ENCODE measurements at regions not wholly inside any gene's neighbourhood (a gene's known extent, or its start where the extent isn't known, plus 50 kb on each side); places are given as distances from the start of the nearest gene placed in this dataset.

- in situ Hi-C loops (cut with HindIII; ENCODE audit: low pct_unique_long_range_greater_than_20kb, low sequenced_read_pairs), result no loop called here
- no peak for DNase-seq (ENCODE audit: low read depth, low spot score)
Measured at GRCh38 chr14:75333606-75334548, 55.2 kb downstream of the FOS start.

DNA sequence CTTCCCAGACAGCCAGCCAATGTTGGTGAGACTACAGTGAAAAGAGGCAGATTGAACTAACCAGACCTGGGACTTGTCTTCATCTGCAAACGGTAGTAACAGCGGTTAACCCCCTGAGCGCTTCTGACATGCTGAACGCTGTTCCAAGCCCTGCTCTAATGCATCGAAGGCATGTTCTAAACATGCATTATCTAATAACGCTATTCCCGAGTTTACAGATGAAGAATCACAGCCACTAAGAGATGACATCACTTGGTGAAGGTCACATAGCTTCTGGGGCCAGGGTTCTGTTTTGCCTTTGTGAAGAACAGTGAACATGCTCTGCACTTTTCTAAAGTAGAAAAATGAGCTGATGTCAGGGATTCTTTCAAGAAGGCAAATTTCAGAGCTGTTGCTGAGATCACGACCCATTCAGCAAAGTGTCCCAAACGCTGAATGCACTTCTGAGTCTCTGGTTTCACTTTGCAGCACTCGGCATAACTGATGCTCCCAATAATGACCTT is 56.0 kb downstream of the FOS start:
- in situ Hi-C loops (cut with HindIII; ENCODE audit: low pct_unique_long_range_greater_than_20kb, low sequenced_read_pairs), result no loop called here
- DNase-seq (ENCODE audit: low read depth, low spot score), result no peak

- in situ Hi-C loops (cut with HindIII; ENCODE audit: low pct_unique_long_range_greater_than_20kb, low sequenced_read_pairs), result no loop called here
- DNase-seq (ENCODE audit: low read depth, low spot score), result peak; percentile 67
Measured at GRCh38 chr14:75335571-75335970, 56.9 kb downstream of the FOS start.

- no peak for DNase-seq (ENCODE audit: low read depth, low spot score)
- in situ Hi-C loops (cut with HindIII; ENCODE audit: low pct_unique_long_range_greater_than_20kb, low sequenced_read_pairs), result no loop called here
Measured at GRCh38 chr14:75338398-75338797, 59.8 kb downstream of the FOS start.

GRCh38 chr14:75339059-75339458 is 60.4 kb downstream of the FOS start:
- DNase-seq (ENCODE audit: low read depth, low spot score), result no peak
- in situ Hi-C loops (cut with HindIII; ENCODE audit: low pct_unique_long_range_greater_than_20kb, low sequenced_read_pairs), result no loop called here

DNA sequence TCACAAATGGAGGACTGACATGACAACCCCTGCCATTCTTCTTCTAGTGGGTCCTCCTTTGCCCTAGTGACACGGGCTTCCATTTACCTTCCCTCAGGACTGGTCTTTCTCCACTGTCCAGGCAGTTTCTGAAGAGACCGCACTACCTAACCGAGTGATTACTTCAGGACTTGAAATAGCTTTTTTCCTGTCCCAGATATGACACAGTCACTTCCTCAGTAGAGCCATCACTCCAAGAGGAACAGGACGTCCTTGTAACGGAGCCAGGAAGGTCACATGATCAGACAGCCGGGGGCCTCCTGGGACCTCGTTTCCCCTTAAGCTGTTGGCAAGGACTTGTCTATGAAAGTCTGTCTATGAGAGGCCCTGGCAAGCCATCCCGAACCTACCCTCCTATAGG is 62.3 kb downstream of the FOS start:
- DNase-seq (ENCODE audit: low read depth, low spot score), result no peak
- in situ Hi-C loops (cut with HindIII; ENCODE audit: low pct_unique_long_range_greater_than_20kb, low sequenced_read_pairs), result no loop called here

GRCh38 chr14:75341620-75342019 is 63.0 kb downstream of the FOS start:
- in situ Hi-C loops (cut with HindIII; ENCODE audit: low pct_unique_long_range_greater_than_20kb, low sequenced_read_pairs), result no loop called here
- DNase-seq (ENCODE audit: low read depth, low spot score), result no peak

DNA sequence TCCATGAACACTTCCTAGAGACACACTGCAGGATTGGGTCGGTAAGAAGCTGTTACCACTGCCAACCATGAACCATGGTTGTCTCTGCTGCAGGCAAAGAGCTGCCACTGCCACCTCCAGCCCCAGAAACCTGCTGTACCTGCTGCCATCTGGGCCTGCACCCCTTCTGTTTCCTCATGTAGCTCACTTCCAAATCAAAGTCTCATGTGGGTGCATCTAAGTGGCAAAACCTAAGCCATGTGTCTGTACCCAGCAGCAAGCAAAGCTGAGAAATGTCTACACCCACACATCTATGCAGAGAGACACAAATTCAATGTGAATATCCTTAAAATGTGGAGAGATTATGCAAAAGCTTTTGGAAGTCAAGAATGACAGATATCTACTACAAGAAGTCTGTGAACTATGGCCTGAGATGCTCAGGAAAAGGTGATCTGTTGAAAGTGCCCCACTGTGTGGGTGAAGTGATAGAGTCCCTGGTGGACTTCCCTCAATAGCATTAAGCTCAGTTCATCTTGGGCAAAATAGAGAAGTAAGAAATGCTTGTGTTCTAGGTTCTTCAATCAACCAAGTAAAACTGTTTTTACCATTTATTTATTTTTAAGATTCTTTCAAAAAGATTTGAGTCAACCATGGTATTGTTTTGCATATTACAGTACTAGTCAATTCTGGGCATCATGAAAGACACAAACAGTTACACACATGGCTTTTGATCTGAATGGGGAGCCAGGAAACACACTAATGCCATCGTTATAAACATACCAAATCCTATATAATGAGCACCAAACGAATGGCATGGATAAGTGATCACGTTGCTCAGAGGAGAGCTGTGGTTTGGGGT is 64.4 kb downstream of the FOS start:
- no peak for DNase-seq (ENCODE audit: low read depth, low spot score)
- in situ Hi-C loops (cut with HindIII; ENCODE audit: low pct_unique_long_range_greater_than_20kb, low sequenced_read_pairs), result no loop called here

DNA sequence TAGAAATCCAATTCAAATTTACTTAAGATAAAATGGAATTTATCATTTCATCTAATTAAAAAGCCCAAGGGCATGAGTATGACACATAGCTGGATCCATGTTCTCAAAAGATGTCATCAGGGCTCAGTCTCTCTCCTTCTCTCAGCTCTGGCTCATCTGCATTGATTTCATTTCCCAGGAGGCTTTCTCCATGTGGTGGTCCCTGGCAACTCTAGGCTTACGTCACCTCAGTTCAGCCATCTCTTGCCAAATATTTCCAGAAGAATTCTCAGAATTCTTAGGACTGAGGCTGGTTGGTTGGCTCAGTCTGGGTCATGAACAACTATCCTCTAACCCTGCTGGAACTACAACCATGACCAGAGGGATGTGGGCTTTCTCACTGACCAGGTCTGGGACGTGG is 65.3 kb downstream of the FOS start:
- no peak for DNase-seq (ENCODE audit: low read depth, low spot score)
- in situ Hi-C loops (cut with HindIII; ENCODE audit: low pct_unique_long_range_greater_than_20kb, low sequenced_read_pairs), result no loop called here

- in situ Hi-C loops (cut with HindIII; ENCODE audit: low pct_unique_long_range_greater_than_20kb, low sequenced_read_pairs), result no loop called here
Measured at GRCh38 chr14:75344411-75344810, 65.8 kb downstream of the FOS start.

DNA sequence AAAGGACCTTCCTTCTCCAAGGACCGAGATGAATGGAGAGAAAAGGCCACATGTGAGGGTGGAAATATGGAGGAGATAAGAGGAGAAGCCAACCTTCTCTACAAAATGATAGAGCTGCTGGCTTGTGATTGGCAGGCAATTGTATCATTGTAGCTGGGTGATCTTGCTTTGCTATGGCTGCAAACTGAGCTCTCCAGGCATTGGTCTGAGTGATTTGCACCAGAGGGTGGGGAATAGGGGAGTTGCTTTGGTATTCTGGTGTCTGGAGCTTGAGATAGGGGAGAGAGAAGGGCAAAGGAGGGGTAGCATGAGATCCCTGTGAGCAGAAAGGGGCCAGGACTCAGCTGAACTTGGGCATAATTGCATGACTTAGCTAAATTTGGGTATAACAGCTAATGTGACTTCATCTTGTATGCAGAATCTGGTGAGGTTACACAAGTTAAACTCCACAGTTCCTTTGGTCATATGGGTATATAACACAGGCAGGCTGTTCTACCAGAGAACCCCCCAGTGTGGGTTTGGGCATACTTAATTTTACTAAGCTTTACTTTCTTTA is 72.0 kb downstream of the FOS start:
- DNase-seq (ENCODE audit: low read depth, low spot score), result no peak
- in situ Hi-C loops (cut with HindIII; ENCODE audit: low pct_unique_long_range_greater_than_20kb, low sequenced_read_pairs), result no loop called here

More at GRCh38 chr14:75344411-75344810, 65.8 kb downstream of the FOS start:
- DNase-seq (ENCODE audit: low read depth, low spot score), result no peak

GRCh38 chr14:75359098-75359497 is 68.7 kb upstream of the JDP2 start:
- in situ Hi-C loops (cut with HindIII; ENCODE audit: low pct_unique_long_range_greater_than_20kb, low sequenced_read_pairs), result no loop called here
- no peak for DNase-seq (ENCODE audit: low read depth, low spot score)

DNA sequence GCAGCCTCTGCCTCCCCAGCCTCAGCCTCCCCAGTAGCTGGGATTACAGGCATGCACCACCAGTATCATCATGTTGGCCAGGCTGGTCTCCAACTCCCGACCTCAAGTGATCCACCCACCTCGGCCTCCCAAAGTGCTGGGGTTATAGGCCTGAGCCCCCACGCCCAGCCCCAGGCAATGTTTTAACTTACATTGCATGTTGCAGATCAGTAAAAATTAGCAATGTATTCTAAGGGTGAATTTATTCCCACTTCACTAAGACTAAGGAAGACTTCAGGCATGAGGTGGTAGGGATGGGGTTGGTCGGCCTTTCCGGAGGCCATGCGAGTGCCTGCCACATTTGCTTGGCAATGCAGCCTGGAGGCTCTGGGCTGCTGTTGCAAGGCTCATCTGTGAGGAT is 66.8 kb upstream of the JDP2 start:
- no peak for DNase-seq (ENCODE audit: low read depth, low spot score)
- in situ Hi-C loops (cut with HindIII; ENCODE audit: low pct_unique_long_range_greater_than_20kb, low sequenced_read_pairs), result no loop called here

DNA sequence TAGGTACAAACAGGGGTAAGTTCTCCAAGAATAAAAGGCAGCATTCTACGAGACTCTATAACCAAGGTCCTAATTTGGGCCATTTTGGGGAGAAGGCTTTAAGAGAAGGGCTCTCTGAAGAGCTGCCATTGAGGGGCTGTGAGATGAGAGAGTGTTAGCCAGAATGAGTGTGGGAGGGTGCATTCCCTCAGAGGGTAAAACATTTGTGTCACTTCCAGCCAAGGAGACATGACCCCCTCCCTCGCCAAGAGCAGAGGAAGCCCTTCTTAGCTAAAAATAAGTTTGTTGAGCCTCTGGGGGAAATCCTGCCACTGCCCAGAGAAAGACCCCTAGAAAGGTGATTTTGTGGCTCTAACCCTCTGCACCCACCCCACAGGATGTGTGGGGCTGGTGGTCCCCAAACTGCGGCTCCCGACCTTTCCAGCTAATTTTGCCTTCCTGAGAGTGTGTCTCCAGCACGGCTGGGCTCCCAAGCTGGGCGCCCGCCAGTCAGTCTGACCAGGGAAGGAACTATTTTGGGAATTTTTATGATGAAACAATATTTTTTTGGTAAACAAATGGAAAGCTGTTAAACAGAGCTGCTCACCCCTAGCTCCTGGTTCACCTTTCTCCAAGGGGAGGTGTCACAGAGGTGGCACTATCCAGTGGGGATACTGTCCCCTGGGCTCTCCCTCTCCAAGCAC is 65.9 kb upstream of the JDP2 start:
- in situ Hi-C loops (cut with HindIII; ENCODE audit: low pct_unique_long_range_greater_than_20kb, low sequenced_read_pairs), result no loop called here
- no peak for DNase-seq (ENCODE audit: low read depth, low spot score)

- in situ Hi-C loops (cut with HindIII; ENCODE audit: low pct_unique_long_range_greater_than_20kb, low sequenced_read_pairs), result no loop called here
- no peak for DNase-seq (ENCODE audit: low read depth, low spot score)
Measured at GRCh38 chr14:75363130-75363529, 64.7 kb upstream of the JDP2 start.

DNA sequence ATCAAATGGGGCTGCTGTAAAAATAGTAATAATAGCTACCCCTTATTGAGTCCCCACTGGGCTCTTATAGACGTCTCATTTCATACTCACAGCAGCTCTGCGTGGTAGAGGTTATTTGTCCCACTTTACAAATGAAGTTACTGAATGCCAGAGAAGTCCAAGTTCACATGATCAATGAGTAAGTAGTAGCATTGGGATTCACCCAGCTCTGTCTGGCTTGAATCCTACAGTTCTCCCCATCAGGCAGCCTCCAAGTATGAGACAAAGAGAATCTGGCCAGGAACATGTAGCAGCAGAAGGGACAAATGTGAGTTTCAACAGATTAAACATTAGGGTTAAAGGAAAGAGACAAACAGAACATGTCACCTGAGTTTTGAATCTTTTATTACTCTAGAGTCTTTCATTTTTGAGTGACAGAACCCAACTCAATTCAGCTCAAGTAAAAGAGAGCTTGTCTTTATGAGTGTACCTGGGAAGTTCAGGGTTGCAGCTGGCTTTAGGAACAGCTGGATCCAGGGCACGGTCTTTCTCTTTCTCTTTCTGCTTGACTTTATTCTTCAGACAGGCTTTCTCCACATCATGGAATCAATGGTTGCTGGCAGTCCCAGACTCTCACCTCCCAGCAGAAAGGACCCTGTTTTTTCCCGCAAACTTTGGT is 64.1 kb upstream of the JDP2 start:
- in situ Hi-C loops (cut with HindIII; ENCODE audit: low pct_unique_long_range_greater_than_20kb, low sequenced_read_pairs), result no loop called here
- DNase-seq (ENCODE audit: low read depth, low spot score), result no peak

- in situ Hi-C loops (cut with HindIII; ENCODE audit: low pct_unique_long_range_greater_than_20kb, low sequenced_read_pairs), result no loop called here
- DNase-seq (ENCODE audit: low read depth, low spot score), result no peak
Measured at GRCh38 chr14:75365116-75365515, 62.7 kb upstream of the JDP2 start.
